Keratinocyte (primary cell): ENCODE measurements at regions not wholly inside any gene's neighbourhood (a gene's known extent, or its start where the extent isn't known, plus 50 kb on each side); places are given as distances from the start of the nearest gene placed in this dataset.

Source experiments
- DNase-seq: peaks from one replicate; pipeline ENCODE4 v3.0.0-alpha.2; 2011; ENCODE audit warnings: low read depth, missing footprints, low spot score
- FAIRE-seq: peaks from 2 replicates; lab custom pipeline; 2011; peaks lifted over from hg19 to GRCh38; lab: Jason Lieb, UNC
- H2AFZ ChIP-seq: 2 replicates; pipeline ENCODE4 v1.6.0; 2012; ENCODE audit warnings: low read length, control low read depth, inconsistent platforms; ENCODE audit not compliant: control insufficient read depth
- H3K27ac ChIP-seq: 2 replicates; pipeline ENCODE4 v1.5.1; 2011; ENCODE audit warnings: low read length; ENCODE audit not compliant: control insufficient read depth, insufficient read depth
- H3K27me3 ChIP-seq: 3 replicates; pipeline ENCODE4 v1.6.0; 2011; ENCODE audit warnings: low read length; ENCODE audit not compliant: control insufficient read depth, insufficient read depth; ENCODE audit errors: extremely low read depth
- H3K36me3 ChIP-seq, 2 experiments: 2 replicates in 1 of 2; 3 replicates in 1 of 2; pipeline ENCODE4 v1.5.1; 2011; ENCODE audit warnings: low read length in 2 of 2, mild to moderate bottlenecking in 1 of 2; ENCODE audit not compliant: control insufficient read depth in 2 of 2, insufficient read depth in 2 of 2; ENCODE audit errors: extremely low read depth in 1 of 2
- H3K4me1 ChIP-seq: 3 replicates; pipeline ENCODE4 v1.5.1; 2011; ENCODE audit warnings: low read length; ENCODE audit not compliant: control insufficient read depth, insufficient read depth; ENCODE audit errors: extremely low read depth
- H3K4me2 ChIP-seq: 3 replicates; pipeline ENCODE4 v1.6.0; 2011; ENCODE audit warnings: low read depth, low read length; ENCODE audit not compliant: control insufficient read depth, insufficient read depth; ENCODE audit errors: extremely low read depth
- H3K4me3 ChIP-seq, 3 experiments: fragments of 200-600 bp in 1 of 3; sonication (generic) in 1 of 3; 2 replicates in 2 of 3; 3 replicates in 1 of 3; pipeline ENCODE4 v1.5.1; 2011 to 2016; ENCODE audit warnings: low read length in 3 of 3, mild to moderate bottlenecking in 3 of 3, control low read depth in 2 of 3, inconsistent platforms in 1 of 3, low read depth in 1 of 3, mixed read lengths in 1 of 3, mixed run types in 1 of 3, moderate library complexity in 1 of 3; ENCODE audit not compliant: control insufficient read depth in 2 of 3, insufficient read depth in 2 of 3; ENCODE audit errors: extremely low read depth in 1 of 3
- H3K79me2 ChIP-seq: 2 replicates; pipeline ENCODE4 v1.6.0; 2012; ENCODE audit warnings: low read length; ENCODE audit not compliant: control insufficient read depth, insufficient read depth
- H3K9ac ChIP-seq: 3 replicates; pipeline ENCODE4 v1.6.0; 2011; ENCODE audit warnings: low read length; ENCODE audit not compliant: control insufficient read depth, insufficient read depth; ENCODE audit errors: extremely low read depth
- H3K9me1 ChIP-seq: 3 replicates; pipeline ENCODE4 v1.6.0; 2011; ENCODE audit warnings: low read length; ENCODE audit not compliant: control insufficient read depth, insufficient read depth; ENCODE audit errors: extremely low read depth
- H3K9me3 ChIP-seq: 2 replicates; pipeline ENCODE4 v1.5.1; 2012; ENCODE audit warnings: low read depth, low read length; ENCODE audit not compliant: control insufficient read depth
- H4K20me1 ChIP-seq: 3 replicates; pipeline ENCODE4 v1.6.0; 2011; ENCODE audit warnings: low read length; ENCODE audit not compliant: control insufficient read depth, insufficient read depth; ENCODE audit errors: extremely low read depth
- EZH2 ChIP-seq: IDR thresholded peaks from one replicate; pipeline ENCODE4 v1.6.1; 2012; ENCODE audit warnings: inconsistent platforms, mild to moderate bottlenecking, low read length, moderate library complexity
- dilution Hi-C: fragments of 300-500 bp; cut with MboI; formaldehyde crosslinking; loops from one replicate; pipeline ENCODE4 v1.7.0; 2020; ENCODE audit warnings: low sequenced_read_pairs; ENCODE audit not compliant: extremely low pct_ligation_motif_present
- TF ChIP-seq, protein P1 (sequence below), 3 experiments: IDR thresholded peaks in 1 of 3; conservative IDR thresholded peaks in 1 of 3; optimal IDR thresholded peaks in 1 of 3; 2 replicates in 2 of 3; 3 replicates in 1 of 3; pipeline versions ENCODE3 to v1.5.1; 2011; ENCODE audit warnings: low read length in 3 of 3, mild to moderate bottlenecking in 3 of 3, moderate library complexity in 2 of 3, control low read depth in 1 of 3, inconsistent platforms in 1 of 3; ENCODE audit not compliant: insufficient read depth in 2 of 3; ENCODE audit errors: extremely low read depth in 1 of 3

DNA sequence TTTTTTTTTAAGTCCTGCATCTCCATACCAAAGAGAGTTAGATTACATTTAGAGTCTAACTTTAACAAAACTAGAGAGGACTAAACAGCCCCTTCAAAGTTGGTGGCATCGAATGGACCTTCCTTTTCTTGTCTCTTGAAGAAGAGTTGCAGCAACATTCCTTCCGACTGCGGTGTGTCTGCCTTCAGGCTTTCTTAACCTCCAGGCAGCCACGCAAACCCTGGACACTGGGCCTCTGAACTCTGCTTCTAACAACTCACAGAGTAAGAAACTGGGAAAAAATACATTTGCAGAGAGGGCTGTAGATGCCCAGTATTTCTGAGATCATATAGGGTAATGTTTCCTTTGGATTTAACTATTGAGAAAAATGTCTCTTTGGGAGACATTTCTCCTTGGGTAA, 120.5 kb upstream of the MAST4 start:
- no peaks in the 10 kb centered on the region for H3K9me1 ChIP-seq
- no peak for FAIRE-seq
- no peak overlapping the region for H3K4me2 ChIP-seq
- H3K79me2 ChIP-seq: no peaks in the 10 kb centered on the region
- H3K27ac ChIP-seq: no peak overlapping the region
- no peaks in the 10 kb centered on the region for H3K27me3 ChIP-seq
- no peak overlapping the region for H3K9ac ChIP-seq
- no peaks in the 10 kb centered on the region for H3K4me1 ChIP-seq
- TF ChIP-seq, protein P1, sequence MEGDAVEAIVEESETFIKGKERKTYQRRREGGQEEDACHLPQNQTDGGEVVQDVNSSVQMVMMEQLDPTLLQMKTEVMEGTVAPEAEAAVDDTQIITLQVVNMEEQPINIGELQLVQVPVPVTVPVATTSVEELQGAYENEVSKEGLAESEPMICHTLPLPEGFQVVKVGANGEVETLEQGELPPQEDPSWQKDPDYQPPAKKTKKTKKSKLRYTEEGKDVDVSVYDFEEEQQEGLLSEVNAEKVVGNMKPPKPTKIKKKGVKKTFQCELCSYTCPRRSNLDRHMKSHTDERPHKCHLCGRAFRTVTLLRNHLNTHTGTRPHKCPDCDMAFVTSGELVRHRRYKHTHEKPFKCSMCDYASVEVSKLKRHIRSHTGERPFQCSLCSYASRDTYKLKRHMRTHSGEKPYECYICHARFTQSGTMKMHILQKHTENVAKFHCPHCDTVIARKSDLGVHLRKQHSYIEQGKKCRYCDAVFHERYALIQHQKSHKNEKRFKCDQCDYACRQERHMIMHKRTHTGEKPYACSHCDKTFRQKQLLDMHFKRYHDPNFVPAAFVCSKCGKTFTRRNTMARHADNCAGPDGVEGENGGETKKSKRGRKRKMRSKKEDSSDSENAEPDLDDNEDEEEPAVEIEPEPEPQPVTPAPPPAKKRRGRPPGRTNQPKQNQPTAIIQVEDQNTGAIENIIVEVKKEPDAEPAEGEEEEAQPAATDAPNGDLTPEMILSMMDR (optimal IDR thresholded peaks at IDR 0.05 in 1 of 3, IDR thresholded peaks at IDR 0.05 in 1 of 3, conservative IDR thresholded peaks at IDR 0.05 in 1 of 3; ENCODE audit: extremely low read depth in 1 of 3, insufficient read depth in 2 of 3, low read length in 3 of 3): no peak
- no peak for TF ChIP-seq EZH2
- dilution Hi-C loops: loop anchor here (25.0 kb wide), 1 partner anchor 163 kb away; no protein-coding TSS in a partner anchor
- no peaks in the 10 kb centered on the region for H3K9me3 ChIP-seq
- no peaks in the 10 kb centered on the region for H3K36me3 ChIP-seq
- H4K20me1 ChIP-seq: no peaks in the 10 kb centered on the region
- DNase-seq: no peak
- H2AFZ ChIP-seq: no peak overlapping the region
- H3K4me3 ChIP-seq: no peak overlapping the region

DNA sequence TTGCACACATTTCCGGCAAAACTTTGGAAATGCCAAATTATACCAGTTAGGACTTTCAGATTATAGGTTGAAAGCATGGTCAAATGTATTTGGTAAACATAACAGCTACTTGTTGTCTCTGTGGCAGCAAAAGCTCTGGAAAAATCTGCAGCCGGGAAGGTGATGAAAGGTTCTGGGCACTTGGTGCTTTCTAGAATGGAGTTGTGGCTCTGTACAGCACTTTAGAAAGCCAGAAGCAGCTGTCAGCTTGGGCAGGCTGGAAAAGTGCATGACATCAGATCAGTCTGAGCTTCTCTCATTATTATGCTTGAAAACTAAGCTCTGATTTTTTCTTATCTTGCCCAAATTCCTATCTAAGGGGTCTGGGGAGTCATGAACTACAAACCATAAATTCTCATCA, 118.6 kb upstream of the MAST4 start:
- no peaks in the 10 kb centered on the region for H3K27me3 ChIP-seq
- TF ChIP-seq, protein P1 (optimal IDR thresholded peaks at IDR 0.05 in 1 of 3, IDR thresholded peaks at IDR 0.05 in 1 of 3, conservative IDR thresholded peaks at IDR 0.05 in 1 of 3; ENCODE audit: extremely low read depth in 1 of 3, insufficient read depth in 2 of 3, low read length in 3 of 3): no peak
- TF ChIP-seq EZH2: no peak
- FAIRE-seq (no peak), DNase-seq (no peak)
- H4K20me1 ChIP-seq: no peaks in the 10 kb centered on the region
- H3K4me3 ChIP-seq: no peak overlapping the region
- no peak overlapping the region for H3K27ac ChIP-seq
- H3K9me3 ChIP-seq: peaks cover 2% of the 10 kb centered on the region
- dilution Hi-C loops: loop anchor here (25.0 kb wide), 1 partner anchor 165 kb away; no protein-coding TSS in a partner anchor
- no peak overlapping the region for H3K9ac ChIP-seq
- H3K4me2 ChIP-seq: no peak overlapping the region
- no peaks in the 10 kb centered on the region for H3K4me1 ChIP-seq
- no peak overlapping the region for H2AFZ ChIP-seq
- no peaks in the 10 kb centered on the region for H3K9me1 ChIP-seq
- no peaks in the 10 kb centered on the region for H3K36me3 ChIP-seq
- H3K79me2 ChIP-seq: no peaks in the 10 kb centered on the region
